Heart left ventricle (tissue), 13 donors: ENCODE measurements at regions not wholly inside any gene's neighbourhood (a gene's known extent, or its start where the extent isn't known, plus 50 kb on each side); places are given as distances from the start of the nearest gene placed in this dataset.

Experiments
- CTCF ChIP-seq, 12 donors: fragments of 200-600 bp; sonication (generic) in 4 of 12; IDR thresholded peaks; one replicate each; pipeline versions ENCODE4 v1.5.0 to v1.8.0; 2018 to 2022; ENCODE audit warnings: antibody characterized with exemption in 12 of 12, mild to moderate bottlenecking in 5 of 12
- POLR2A ChIP-seq, 2 donors: fragments of 450-650 bp; IDR thresholded peaks; one replicate each; pipeline ENCODE4 v1.6.1; 2017; ENCODE audit warnings: antibody characterized with exemption in 2 of 2, mild to moderate bottlenecking in 2 of 2, moderate library complexity in 2 of 2
- donor health status: ischemic (EF 13 %, LVEDD 7.1; RV severe dilation, severe dysfunction).
- donor health status: DM: no; HTN: yes; CAD: no.
- donor health status: DM: no; HTN: no; CAD: no.
- donor health status: ischemic (EF 25% LVEDD 6.9; RV normal size, moderate dysfunction).
- donor health status: ischemic (EF 25% LVEDD 5.7; RV mildly dilated, moderate dysfunction).
- donor health status: ischemic (EF 35%, LVEDD 5.7; RV mildly dilated, moderate dysfunction).
- donor health status: nonischemic (EF 11% LVEDD 7.7; RV severe dilation, severe dysfunction).
- donor health status: DM: yes; HTN: yes; CAD: no.
- donor health status: PGD.
- donor health status: ischemic (EF 29% LVEDD 5.4; RV normal size, mild dysfunction).
- donor health status: nonischemic (EF 23%, LVEDD 6.1; RV moderate dilation, normal function).

DNA sequence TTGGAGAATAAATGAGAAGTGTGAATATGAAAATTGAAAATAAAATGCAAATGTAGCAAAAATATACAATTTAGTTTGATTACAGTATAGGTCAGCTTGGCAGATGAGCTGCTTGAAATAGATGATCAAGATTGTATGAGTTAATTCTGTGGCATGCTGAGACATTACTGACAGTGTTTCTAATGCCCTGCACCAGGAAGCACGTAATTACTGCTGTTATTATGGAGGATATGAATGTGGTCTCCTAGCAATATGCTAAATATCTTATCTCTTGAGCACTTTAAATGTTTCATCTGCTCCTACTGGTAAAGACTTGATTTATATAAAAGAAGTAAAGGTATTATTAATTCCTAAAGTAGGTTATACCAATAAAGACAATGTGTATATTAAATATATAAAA, 1015.5 kb downstream of the PLOD2 start:
- no peak for TF ChIP-seq CTCF (IDR thresholded peaks at IDR 0.05)
- no peak for TF ChIP-seq POLR2A (IDR thresholded peaks at IDR 0.05)
